HG03571 (cell line): ENCODE measurements at regions not wholly inside any gene's neighbourhood (a gene's known extent, or its start where the extent isn't known, plus 50 kb on each side); places are given as distances from the start of the nearest gene placed in this dataset.
"Not testable (repeated sequence)": the region's sequence is repeated elsewhere in the genome, so short reads cannot be mapped to it uniquely, and the experiment has no call there.

Experiments used
- ATAC-seq: cut with Tn5 transposase; IDR thresholded peaks from one replicate; pipeline ENCODE4 v1.9.1; 2021; ENCODE audit not compliant: unreplicated experiment

DNA sequence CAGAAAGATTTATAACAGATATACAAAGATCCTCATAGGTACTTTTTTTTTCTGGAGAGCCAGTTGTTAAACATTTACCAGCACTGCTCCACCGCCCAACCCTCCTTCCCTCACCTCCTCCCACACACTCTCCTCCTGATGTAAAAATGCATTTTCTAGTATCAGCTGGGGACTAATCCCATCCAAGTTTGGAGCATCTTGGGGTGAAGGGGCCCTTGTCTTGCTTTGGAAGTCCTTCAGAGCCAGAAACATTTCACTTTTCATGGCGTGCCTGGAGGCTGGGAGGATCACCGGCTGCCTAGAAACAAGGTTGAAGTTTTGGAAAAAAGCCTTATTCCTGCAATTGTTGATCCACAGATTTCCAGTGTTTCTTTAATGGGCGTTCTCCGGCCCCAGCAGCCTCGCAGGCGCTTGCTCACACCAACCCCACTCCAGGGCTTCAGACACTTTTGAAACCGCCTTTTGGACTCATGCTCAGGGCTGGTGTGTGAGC lies 165.1 kb upstream of the AFDN start:
- ATAC-seq, result no peak

DNA sequence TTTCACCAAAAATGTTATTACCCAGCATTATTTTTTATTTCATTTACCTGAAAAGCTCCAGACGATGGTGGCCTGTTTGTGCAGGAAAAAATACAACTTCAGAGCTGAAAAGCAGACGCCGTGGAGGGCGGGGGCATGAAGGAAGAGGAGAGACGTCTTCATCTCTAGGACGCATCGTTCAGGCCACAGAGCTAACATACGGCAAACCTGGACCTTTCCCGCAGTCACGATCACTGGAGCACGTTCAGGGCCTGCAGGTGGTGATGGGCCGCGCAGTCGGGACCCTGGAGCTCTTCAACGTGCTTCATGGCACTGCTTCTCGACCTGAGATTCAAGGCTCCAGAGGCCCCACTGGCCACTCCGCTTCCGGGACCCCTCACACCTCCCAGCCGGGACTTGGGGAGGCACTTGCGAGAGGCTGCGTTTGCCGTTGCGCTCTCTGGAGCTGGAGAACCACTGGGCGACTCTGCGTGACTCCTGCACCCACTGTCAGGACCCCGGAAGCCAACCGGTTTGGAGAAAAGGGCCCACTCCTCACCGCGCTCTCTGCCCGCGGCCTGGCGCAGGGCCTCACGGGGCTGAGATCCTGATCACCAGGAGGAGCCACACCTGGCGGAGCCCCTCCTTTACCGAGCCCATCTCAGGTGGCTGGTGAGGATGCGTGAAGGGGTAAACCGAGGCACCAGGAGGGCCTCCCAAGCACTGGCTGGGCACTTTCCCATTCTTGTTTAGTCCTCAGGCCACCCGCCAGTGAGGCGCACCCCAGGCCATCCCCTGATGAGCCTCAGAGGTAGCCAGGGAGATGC lies 164.4 kb upstream of the AFDN start:
- ATAC-seq, result no peak

DNA sequence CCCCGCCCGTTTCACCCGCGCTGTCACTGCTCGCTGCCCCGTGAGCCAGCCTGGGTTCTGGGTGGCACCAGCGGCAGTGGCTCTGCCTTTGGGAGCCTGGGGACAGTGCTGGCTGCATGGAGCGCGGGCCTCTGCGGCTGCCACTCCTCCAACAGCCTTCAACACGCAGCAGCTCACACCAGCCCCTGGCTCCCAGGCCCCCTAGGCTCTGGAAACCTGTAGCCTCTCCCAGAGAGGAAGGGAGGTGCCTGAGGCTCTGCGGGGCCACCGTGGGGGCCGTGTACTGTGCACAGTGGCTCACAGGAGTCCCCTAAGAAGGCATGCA lies 163.9 kb upstream of the AFDN start:
- ATAC-seq, result no peak

DNA sequence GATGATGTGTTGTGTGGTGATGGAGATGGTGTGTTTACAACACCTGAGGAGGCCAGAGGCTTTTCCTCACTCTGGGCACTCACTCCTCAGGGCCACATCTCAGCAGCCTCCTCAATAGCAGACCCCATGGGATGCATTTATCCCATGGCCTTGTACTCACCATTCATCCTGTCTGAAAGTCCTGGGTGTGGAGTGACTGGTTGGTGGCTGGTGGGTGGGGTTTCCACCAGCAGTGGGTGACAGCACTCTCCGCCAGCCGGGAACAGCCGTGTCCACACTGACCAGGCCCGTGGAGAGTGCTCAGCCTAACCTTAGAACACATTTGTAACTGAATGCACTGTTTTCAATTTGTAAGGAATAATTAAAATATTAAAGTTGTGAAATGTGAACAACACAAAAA lies 163.4 kb upstream of the AFDN start:
- ATAC-seq, result no peak

DNA sequence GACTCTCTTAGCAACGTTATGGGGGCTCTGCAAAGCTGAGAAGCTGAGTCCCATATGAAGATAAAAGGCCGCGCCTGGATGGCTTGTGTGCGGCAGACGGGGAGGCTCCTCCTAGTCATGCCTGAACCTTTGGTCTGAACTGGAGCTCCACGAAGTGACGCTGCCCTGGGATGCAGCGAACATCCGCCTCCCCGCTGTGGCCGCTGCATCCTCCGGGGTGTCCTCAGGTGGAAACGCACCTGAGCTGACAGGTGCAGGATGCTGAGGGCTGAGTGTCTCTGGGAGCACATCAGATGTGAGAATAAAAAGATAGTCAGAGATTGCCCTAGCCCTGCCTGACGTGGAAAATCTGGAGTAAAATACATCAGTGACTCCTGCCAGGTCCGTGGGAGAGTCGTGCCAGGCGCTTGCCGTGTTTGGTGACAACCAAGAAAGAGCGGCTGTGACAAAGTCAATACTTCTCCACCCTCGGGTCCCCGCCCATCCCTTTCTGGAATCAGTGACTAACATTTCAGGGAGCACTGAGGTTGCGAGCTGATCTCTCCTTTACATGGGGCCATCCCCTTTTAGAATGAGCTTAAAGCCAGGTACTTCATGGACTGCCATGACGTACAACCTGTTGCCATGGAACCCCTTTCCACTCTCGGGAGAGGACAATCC lies 162.8 kb upstream of the AFDN start:
- no peak for ATAC-seq

DNA sequence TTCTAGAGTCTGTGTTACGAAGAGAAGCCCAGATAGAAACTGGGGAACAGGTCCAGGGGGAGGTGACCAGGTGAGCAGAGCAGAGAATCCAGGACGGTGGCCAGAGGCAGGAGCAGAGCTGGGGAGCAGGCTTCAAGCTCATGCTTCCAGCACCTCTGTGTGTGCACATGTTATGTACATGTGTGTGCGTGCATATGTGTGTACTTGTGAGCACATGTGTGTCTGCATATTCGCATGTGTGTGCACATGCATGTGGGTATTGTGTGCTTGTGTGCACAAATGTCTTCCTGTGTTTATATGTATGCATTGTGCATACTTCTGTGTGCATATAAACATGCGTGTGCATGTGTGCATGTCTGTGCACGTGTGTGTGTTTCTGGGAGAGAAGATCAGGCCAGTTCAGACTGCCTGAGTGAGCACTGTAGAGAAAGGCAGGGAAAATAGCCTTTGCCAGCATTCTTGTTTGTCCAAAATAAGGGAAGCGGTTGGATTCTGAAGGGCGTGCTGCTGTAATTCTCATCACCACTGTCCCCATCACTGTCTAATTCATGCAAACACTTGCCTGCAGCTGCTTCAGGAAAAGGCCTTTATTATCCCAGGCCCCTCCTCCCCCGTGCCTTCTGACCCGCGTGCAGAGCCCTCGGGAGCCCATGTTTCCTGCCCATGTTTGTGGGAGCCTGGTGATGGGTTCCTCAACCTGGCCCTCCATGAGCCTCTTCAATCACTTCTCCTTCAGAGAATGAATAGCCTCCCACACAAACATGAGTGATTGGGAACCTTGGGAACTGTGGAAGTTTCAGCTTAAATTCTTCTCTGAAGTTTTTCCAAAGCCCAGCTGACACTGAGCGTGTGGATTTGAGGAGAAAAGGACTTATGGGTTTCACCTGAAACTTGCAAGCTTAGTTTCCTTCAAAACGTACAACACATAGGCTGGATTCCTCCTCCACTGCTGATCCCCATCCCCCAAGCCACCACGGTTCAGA lies 161.7 kb upstream of the AFDN start:
- no peak for ATAC-seq

DNA sequence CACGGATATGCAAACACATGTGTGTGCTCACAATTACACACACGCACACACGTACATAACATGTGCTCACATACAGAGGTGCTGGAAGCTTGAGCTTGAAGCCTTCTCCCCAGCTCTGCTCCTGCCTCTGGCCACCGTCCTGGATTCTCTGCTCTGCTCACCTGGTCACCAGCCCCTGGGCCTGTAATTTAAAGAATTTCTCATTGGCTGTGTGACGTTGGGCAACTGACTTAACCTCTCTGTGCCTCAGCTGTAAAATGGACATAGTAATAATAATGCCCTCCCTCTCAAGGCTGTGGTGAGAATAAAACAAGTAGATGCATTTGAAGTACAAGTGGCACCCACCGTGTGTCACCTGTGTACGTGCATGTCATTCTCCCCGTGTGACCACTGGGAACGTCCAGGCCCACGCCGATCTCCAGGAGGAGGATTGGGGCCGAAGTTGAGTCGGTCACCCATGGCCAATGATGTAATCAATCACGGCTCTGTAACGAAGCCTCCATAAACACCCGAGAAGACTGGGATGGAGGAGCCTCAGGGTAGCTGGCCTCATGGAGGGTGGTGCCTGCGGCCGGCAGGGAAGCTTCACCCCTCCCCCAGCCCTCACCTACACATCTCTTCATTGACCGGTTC lies 160.9 kb upstream of the AFDN start:
- ATAC-seq, result no peak

DNA sequence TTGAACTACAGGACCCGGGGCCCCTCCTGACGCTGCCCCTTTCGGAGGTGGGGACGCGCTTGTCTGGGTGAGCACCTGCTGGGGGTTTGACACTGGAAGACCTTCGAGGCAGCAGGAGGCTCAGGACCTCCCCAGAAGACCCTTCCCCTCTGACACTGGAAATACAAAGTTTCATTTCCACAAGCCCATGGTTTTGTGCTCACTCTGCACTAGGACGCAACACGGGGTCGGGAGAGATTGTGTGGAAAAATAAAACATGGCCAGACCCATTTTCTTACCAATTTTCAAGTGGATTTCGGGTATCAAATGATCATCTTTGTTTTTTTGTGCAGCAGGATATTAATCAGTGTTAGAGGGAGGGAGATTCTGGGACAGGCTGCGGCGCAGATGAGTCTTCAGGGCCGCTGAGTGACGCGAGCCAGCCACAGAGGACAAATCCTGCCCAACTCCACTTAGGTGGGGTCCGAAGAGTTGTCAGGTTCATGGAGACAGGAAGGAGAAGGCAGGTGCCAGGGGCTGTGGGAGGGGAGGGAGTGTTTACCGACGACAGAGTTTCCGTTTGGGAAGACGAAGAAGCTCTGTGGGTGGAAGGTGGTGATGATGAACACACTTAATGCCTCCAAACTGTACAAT lies 160.0 kb upstream of the AFDN start:
- no peak for ATAC-seq

DNA sequence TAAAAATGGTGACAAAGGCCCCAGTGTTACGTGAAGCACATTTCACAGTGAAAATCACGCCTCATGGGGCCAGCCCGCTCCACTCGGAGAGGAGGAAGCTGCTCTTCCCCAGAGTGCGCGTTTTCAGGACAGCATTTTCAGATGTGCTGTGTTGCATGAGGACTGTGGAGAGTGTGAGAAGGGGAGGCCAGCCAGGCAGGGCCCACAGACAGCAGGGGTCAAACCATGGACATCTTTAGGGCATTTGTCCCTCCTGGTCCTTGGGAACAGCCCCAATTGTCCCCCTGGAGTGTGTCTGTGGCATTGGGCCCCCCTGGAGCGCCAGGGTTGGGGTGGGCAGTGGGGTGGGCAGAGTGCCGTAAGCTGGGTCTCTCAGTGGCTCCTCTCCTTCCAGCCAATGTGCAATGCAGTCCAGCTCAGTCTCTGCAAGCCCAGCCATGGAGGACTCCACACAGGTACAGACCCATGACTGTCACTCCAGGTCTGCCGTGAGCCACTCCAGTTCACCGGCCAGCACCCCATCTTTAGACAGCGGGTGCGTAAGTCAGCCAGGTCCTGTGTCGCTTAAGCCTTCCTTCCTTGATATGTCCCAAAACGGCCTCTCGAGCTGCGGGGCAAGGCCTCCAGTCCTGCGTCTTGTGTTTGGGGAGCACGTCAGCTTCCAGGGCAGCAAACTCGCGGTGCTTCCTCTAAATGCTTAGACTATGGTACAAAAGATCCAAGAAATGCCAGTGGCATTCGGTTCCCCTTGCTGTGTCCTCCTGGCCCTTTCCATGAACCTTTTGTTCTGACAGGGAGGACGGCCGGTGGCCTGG lies 159.3 kb upstream of the AFDN start:
- no peak for ATAC-seq

DNA sequence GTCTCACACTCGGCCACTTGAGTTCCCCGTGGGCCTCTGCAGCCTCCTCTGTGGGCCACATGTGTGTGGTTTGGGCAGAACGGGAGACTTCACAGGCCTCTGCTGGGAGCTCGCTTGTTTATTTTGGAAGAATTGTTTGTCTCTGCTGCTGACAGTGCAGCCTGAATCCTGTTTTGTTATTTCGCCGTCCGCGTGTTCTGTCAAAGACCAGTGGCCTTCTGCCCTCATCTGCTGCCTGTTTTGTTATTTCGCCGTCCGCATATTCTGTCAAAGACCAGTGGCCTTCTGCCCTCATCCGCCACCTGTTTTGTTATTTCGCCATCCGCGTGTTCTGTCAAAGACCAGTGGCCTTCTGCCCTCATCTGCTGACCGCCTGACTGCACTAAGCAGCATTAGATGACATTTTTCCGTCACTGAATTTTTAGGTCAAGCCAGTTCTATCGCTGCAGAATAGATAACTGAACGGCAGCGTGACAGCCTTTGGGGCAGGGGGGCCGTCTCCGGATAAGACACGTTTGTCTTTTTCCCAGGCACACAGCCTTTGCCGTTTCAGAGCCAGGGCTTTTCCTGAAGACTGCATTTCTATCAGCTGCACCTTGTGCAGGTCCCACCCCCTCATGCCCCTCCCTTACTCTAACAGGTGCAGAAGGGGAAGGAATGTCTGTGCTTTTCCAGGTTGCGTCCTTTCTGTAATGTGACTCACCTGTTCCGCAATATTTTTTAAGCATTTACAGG lies 158.5 kb upstream of the AFDN start:
- no peak for ATAC-seq

DNA sequence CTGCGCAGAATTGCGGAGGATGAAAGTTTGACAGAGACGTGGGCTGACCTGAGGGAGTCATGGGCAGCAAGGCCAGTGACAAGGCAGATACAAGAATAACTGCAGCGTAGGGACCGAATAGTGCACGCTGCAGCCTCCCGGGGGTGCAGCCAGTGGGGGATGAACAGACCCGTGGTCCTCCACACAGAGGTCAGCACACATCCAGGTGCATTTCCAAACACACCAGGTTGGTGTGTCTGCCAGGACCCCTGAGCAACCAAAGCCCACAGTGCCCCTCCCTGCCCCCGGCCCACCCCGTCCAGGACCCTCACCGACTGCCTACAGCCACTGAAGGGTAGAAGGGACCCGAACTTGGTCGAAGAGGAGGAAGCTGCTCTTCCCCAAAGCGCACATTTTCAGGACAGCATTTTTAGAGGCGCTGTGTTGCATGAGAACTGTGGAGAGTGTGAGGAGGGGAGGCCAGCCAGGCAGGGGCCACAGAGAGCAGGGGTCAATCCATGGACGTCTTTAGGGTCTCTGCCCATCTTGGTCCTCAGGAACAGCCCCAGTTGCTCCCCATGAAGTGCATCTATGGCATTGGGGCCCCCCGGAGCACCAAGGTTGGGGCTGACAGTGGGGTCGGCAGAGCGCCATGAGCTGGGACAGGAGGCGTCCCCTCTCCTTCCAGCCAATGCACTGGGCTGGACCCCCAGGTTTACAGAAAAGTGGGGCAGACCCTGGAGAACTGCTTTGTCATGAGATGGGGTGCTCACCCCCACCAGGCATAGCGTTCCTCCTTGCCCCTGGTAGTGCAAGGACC lies 157.8 kb upstream of the AFDN start:
- ATAC-seq, result no peak

DNA sequence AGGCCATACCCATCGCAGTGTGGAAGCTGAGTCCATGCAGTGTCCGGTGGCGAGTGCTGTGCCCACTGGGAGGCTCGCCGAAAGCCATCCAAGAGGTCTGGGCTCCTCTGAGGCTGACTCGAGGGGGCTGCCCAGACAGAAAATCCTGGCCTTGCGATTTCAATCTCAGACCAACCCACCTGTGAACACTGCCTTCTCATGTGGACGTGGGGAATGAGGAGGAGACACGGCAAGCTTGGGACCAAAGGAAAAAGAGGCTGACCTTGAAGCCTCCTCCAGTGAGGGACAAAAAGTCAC lies 157.2 kb upstream of the AFDN start:
- no peak for ATAC-seq

DNA sequence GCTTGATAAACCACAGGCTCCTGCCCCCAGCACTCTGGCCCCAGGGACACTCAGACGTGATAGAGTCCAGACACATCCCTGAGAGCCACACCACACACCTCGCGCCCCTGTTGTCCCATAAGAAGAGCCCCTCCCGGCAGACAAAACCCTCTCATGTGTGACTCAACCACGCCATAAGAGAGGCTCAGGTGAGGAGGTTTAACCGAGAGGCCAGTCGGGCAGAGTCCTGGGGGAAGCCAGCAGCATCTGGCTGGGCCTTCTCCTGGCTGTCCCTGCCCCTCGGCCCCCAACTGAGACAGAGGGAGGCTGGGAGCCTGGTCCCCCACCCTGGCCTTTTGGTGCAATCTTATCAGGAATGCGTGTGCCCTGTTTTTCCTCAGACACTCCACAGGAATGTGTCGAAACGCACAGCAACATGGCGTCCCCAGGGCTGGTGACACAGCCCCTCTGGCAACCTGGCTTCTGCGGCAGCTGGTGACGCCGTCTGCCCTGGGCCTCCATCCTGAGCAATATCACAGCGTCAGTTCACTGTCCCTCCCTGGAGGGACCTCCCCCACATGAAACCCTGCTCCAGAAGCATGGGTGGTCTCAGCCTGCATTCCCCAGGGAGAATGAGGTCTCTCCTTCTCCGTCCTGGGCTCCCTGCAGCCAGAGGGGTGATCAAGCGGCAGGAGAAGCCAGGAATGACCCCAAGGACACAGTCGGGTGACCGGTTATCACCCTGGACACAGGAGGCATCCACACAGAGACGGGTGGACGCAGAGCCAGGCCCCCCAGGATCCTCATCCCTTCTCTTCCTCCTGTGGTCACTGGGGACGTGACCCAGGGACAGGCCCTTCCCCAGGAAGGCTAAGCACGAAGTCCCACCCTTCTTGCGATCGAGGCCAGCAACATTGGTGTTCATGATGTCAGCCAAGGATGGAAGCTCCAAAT lies 156.6 kb upstream of the AFDN start:
- ATAC-seq, result no peak

DNA sequence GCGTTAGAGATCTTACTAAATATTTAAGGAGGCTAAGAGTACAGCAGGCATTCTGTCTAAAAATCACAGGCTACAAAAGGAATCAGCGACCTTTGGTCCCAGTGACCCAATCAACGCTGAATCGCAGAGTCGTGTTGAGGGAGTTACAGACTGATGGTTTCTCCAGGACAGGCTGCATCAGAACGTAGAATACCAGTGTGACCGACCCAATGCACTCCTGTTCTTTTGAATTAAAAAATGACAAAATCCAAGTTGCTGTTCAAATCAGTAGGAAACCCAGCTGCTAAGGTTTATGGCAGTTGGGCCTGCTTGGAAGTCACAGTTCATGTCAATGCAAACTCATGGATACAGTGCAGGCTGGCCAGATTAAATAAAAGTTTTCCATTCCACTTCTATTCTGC lies 155.8 kb upstream of the AFDN start:
- no peak for ATAC-seq

DNA sequence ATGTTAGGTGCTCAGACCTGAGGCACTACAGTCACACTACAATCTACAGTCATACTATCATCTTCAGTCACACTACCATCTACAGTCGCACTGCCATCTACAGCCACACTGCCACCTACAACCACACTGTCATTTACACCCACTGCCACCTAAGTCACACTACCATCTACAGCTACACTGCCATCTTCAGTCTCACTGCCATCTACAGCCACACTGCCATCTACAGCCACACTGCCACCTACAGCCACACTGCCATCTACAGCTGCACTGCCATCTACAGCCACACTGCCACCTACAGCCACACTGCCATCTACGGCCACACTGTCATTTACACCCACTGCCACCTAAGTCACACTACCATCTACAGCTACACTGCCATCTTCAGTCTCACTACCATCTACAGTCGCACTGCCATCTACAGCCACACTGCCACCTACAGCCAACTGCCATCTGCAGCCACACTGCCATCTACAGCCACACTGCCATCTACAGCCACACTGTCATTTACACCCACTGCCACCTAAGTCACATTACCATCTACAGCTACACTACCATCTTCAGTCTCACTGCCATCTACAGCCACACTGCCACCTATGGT lies 155.2 kb upstream of the AFDN start:
- not testable (repeated sequence) for ATAC-seq

DNA sequence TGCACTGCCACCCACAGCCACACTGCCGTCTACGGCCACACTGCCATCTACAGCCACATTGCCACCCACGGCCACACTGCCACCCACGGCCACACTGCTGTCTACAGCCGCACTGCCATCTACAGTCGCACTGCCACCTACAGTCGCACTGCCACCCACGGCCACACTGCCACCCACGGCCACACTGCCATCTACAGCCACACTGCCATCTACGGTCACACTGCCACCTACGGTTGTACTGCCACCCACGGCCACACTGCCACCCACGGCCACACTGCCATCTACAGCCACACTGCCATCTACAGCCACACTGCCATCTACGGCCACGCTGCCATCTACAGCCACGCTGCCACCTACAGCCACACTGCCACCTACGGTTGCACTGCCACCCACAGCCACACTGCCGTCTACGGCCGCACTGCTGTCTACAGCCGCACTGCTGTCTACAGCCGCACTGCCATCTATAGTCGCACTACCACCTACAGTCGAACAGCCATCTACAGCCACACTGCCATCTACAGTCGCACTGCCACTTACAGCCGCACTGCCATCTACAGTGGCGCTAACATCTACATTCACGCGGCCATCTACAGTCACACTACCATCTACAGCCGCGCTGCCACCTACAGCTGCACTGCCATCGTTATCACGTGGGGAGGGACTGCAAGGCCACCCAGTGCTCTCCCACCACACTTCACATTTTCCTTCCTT lies 154.6 kb upstream of the AFDN start:
- no peak for ATAC-seq
